K562 (cell line): ENCODE measurements at regions not wholly inside any gene's neighbourhood (a gene's known extent, or its start where the extent isn't known, plus 50 kb on each side); places are given as distances from the start of the nearest gene placed in this dataset.

Experiments
- ATF3 ChIP-seq, 2 experiments: fragments of 450-650 bp in 1 of 2; sonication (generic) in 1 of 2; formaldehyde crosslinking in 1 of 2; IDR thresholded peaks in 1 of 2; conservative IDR thresholded peaks in 1 of 2; 2 replicates each; pipeline versions ENCODE4 v1.6.1 to v1.8.1; 2016 to 2023; ENCODE audit warnings: mild to moderate bottlenecking in 2 of 2, moderate library complexity in 2 of 2, inconsistent platforms in 1 of 2, missing genetic modification reagents in 1 of 2
- CEBPB ChIP-seq: fragments of 450-650 bp; IDR thresholded peaks from 2 replicates; pipeline ENCODE4 v1.6.1; 2016; ENCODE audit warnings: missing genetic modification characterization, missing compliant biosample characterization
- ESRRA ChIP-seq: fragments of 450-650 bp; IDR thresholded peaks from 2 replicates; pipeline ENCODE4 v1.6.1; 2014; ENCODE audit warnings: low read depth, mild to moderate bottlenecking, moderate library complexity, borderline replicate concordance
- FOXK2 ChIP-seq, 2 experiments: fragments of 450-650 bp; IDR thresholded peaks in 1 of 2; conservative IDR thresholded peaks in 1 of 2; 2 replicates each; pipeline ENCODE4 v1.6.1; 2016; ENCODE audit warnings: low read depth in 2 of 2, mild to moderate bottlenecking in 1 of 2
- JUND ChIP-seq, 2 experiments: IDR thresholded peaks; 2 replicates in 1 of 2; 3 replicates in 1 of 2; pipeline ENCODE4 v1.6.1; 2011; ENCODE audit warnings: borderline replicate concordance in 2 of 2, low read depth in 2 of 2, low read length in 2 of 2, improper control_type of control experiment in 1 of 2, missing biosample characterization in 1 of 2, missing genetic modification characterization in 1 of 2, missing genetic modification reagents in 1 of 2
- KAT8 ChIP-seq: fragments of 450-650 bp; IDR thresholded peaks from 2 replicates; pipeline ENCODE4 v1.6.1; 2016; ENCODE audit warnings: low read depth, mild to moderate bottlenecking
- L3MBTL2 ChIP-seq: fragments of 450-650 bp; IDR thresholded peaks from 2 replicates; pipeline ENCODE4 v1.6.1; 2016; ENCODE audit warnings: mild to moderate bottlenecking, moderate library complexity
- MAFG ChIP-seq: fragments of 450-650 bp; conservative IDR thresholded peaks from 2 replicates; pipeline ENCODE4 v1.6.1; 2016; ENCODE audit warnings: missing genetic modification characterization, missing compliant biosample characterization
- MAZ ChIP-seq, 2 experiments: fragments of 450-650 bp in 1 of 2; sonication (generic) in 1 of 2; formaldehyde crosslinking; IDR thresholded peaks in 1 of 2; conservative IDR thresholded peaks in 1 of 2; 2 replicates each; pipeline versions ENCODE4 v1.4.0 to v1.5.0; 2020; ENCODE audit warnings: mild to moderate bottlenecking in 1 of 2, missing genetic modification reagents in 1 of 2
- MCM7 ChIP-seq, 2 experiments: fragments of 450-650 bp; IDR thresholded peaks; 2 replicates each; pipeline ENCODE4 v1.6.1; 2016 to 2018
- MECOM ChIP-seq: fragments of 250-450 bp; sonication (Bioruptor Pico); IDR thresholded peaks from 2 replicates; pipeline ENCODE4 v1.8.0; 2022; ENCODE audit warnings: inconsistent platforms
- MIER1 ChIP-seq: fragments of 450-650 bp; IDR thresholded peaks from 2 replicates; pipeline ENCODE4 v1.6.1; 2016; ENCODE audit warnings: antibody characterized with exemption, mild to moderate bottlenecking, low read depth
- MITF ChIP-seq: IDR thresholded peaks from 2 replicates; pipeline ENCODE4 v1.6.1; 2014; ENCODE audit warnings: antibody characterized with exemption
- NFE2 ChIP-seq: IDR thresholded peaks from 2 replicates; pipeline ENCODE4 v1.6.1; 2014; ENCODE audit warnings: antibody characterized with exemption, low read depth
- SRF ChIP-seq, 2 experiments: fragments of 250-450, 450-650 bp in 1 of 2; sonication (Bioruptor Pico) in 1 of 2; sonication (generic) in 1 of 2; formaldehyde crosslinking; IDR thresholded peaks; 2 replicates each; pipeline versions ENCODE4 v1.5.0 to v1.5.1; 2020 to 2022; ENCODE audit warnings: mild to moderate bottlenecking in 1 of 2, missing genetic modification reagents in 1 of 2
- ZNF24 ChIP-seq: fragments of 450-650 bp; IDR thresholded peaks from 2 replicates; pipeline ENCODE4 v1.6.1; 2016
- ZNF316 ChIP-seq: fragments of 450-650 bp; IDR thresholded peaks from 2 replicates; pipeline ENCODE4 v1.6.1; 2016
- ZNF592 ChIP-seq: fragments of 450-650 bp; IDR thresholded peaks from 2 replicates; pipeline ENCODE4 v1.6.1; 2017; ENCODE audit warnings: antibody characterized with exemption, mild to moderate bottlenecking
- ZNF766 ChIP-seq: fragments of 200-800 bp; sonication (Bioruptor generic); conservative IDR thresholded peaks from 2 replicates; pipeline ENCODE4 v1.6.1; 2016; ENCODE audit warnings: missing genetic modification characterization, missing compliant biosample characterization
- TF ChIP-seq, protein P1 (sequence below): fragments of 250-450 bp; sonication (Bioruptor Pico); IDR thresholded peaks from 2 replicates; pipeline ENCODE4 v1.5.0; 2021; ENCODE audit warnings: mild to moderate bottlenecking, borderline replicate concordance

DNA sequence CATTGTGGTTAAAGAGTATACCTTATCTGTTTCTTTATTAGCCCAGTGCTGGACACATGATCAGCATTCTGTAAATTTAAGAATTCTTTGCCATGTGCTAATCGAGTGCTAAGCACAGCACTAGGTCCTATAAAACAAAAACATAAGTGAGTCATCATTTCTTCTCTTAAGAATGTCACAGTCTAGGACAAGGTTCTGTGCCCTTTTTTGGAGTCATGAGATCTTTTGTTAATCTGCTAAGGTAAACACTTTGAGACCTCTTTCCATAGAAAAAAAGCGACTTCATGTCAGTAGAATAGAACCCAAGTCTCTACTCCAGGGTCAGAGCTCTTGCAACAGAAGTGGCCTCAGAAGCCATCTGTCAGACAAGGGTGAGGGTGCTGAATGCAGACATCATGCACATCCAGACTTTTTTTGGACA is 70.0 kb upstream of the NFIA start (continued):
- TF ChIP-seq MECOM (CRISPR knock-in tag): 0 out of 2 replicates have a peak, but pooled peaks have one; percentile 27
- TF ChIP-seq FOXK2 (conservative IDR thresholded peaks at IDR 0.05 in 1 of 2, IDR thresholded peaks at IDR 0.05 in 1 of 2; ENCODE audit: low read depth in 2 of 2): peak in 1 of 2 experiments; percentile 30; a peak in 2 of 4 replicates
- peak; percentile 46; the same call in 1 of the 2 replicates for TF ChIP-seq ESRRA
- TF ChIP-seq SRF (CRISPR knock-in tag; IDR thresholded peaks at IDR 0.05): peak in 1 of 2 experiments; percentile 93; a peak in 2 of 4 replicates
- peak; percentile 89 for TF ChIP-seq ZNF316
- peak; percentile 82 for TF ChIP-seq NFE2
- no peak for TF ChIP-seq MIER1
- TF ChIP-seq JUND (IDR thresholded peaks at IDR 0.05; ENCODE audit: borderline replicate concordance, low read depth, low read length): peak; percentile 75
- TF ChIP-seq JUND (tag; IDR thresholded peaks at IDR 0.05; ENCODE audit: borderline replicate concordance, low read depth, low read length): peak; percentile 75
- peak; percentile 21; the same call in 1 of the 2 replicates for TF ChIP-seq ZNF24
- peak; percentile 88 for TF ChIP-seq ZNF592
- peak; percentile 88 for TF ChIP-seq ATF3 (IDR thresholded peaks at IDR 0.05)
- no peak for TF ChIP-seq ATF3 (CRISPR knock-in tag; conservative IDR thresholded peaks at IDR 0.05)
- TF ChIP-seq, protein P1, sequence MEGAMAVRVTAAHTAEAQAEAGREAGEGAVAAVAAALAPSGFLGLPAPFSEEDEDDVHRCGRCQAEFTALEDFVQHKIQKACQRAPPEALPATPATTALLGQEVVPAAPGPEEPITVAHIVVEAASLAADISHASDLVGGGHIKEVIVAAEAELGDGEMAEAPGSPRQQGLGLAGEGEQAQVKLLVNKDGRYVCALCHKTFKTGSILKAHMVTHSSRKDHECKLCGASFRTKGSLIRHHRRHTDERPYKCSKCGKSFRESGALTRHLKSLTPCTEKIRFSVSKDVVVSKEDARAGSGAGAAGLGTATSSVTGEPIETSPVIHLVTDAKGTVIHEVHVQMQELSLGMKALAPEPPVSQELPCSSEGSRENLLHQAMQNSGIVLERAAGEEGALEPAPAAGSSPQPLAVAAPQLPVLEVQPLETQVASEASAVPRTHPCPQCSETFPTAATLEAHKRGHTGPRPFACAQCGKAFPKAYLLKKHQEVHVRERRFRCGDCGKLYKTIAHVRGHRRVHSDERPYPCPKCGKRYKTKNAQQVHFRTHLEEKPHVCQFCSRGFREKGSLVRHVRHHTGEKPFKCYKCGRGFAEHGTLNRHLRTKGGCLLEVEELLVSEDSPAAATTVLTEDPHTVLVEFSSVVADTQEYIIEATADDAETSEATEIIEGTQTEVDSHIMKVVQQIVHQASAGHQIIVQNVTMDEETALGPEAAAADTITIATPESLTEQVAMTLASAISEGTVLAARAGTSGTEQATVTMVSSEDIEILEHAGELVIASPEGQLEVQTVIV (CRISPR knock-in tag): no peak
- TF ChIP-seq L3MBTL2: peak; percentile 88
- TF ChIP-seq CEBPB: peak; percentile 77
- TF ChIP-seq KAT8: no peak
- TF ChIP-seq MITF: 0 out of 2 replicates have a peak, but pooled peaks have one; percentile 23
- TF ChIP-seq MAFG (tag): peak; percentile 90
- no peak for TF ChIP-seq ZNF766 (CRISPR knock-in tag)
- no peak for TF ChIP-seq MAZ (CRISPR knock-in tag; conservative IDR thresholded peaks at IDR 0.05 in 1 of 2, IDR thresholded peaks at IDR 0.05 in 1 of 2)
- TF ChIP-seq MCM7 (IDR thresholded peaks at IDR 0.05): no peak
